ENCODE measurements at regions not wholly inside any gene's neighbourhood (a gene's known extent, or its start where the extent isn't known, plus 50 kb on each side); places are given as distances from the start of the nearest gene placed in this dataset.

- TF ChIP-seq CTCF (conservative IDR thresholded peaks at IDR 0.05) (no peak), ZFX (IDR thresholded peaks at IDR 0.05) (no peak)
Observed at GRCh38 chr5:40073927-40074326, 605.8 kb upstream of the PTGER4 start.
